Bronchial epithelial cell (primary cell): ENCODE measurements at regions not wholly inside any gene's neighbourhood (a gene's known extent, or its start where the extent isn't known, plus 50 kb on each side); places are given as distances from the start of the nearest gene placed in this dataset.
"Not testable (repeated sequence)": the region's sequence is repeated elsewhere in the genome, so short reads cannot be mapped to it uniquely, and the experiment has no call there.

Source experiments
- DNase-seq: peaks from one replicate; pipeline ENCODE4 v3.0.0-alpha.2; 2010; ENCODE audit warnings: low read depth
- FAIRE-seq: peaks from 2 replicates; lab custom pipeline; 2011; peaks lifted over from hg19 to GRCh38; lab: Jason Lieb, UNC
- H3K27me3 ChIP-seq: 2 replicates; pipeline ENCODE4 v1.5.1; 2011; ENCODE audit warnings: low read length; ENCODE audit not compliant: control insufficient read depth, insufficient read depth
- H3K36me3 ChIP-seq: 2 replicates; pipeline ENCODE4 v1.5.1; 2011; ENCODE audit warnings: low read length; ENCODE audit not compliant: control insufficient read depth, insufficient read depth
- H3K4me3 ChIP-seq: 2 replicates; pipeline ENCODE4 v1.5.1; 2011; ENCODE audit warnings: mild to moderate bottlenecking, low read depth, low read length, control low read depth
- TF ChIP-seq, protein P1 (sequence below): IDR thresholded peaks from 2 replicates; pipeline ENCODE4 v1.5.1; 2011; ENCODE audit warnings: mild to moderate bottlenecking, moderate library complexity, low read length, control low read depth, inconsistent platforms; ENCODE audit not compliant: insufficient read depth, severe bottlenecking

DNA sequence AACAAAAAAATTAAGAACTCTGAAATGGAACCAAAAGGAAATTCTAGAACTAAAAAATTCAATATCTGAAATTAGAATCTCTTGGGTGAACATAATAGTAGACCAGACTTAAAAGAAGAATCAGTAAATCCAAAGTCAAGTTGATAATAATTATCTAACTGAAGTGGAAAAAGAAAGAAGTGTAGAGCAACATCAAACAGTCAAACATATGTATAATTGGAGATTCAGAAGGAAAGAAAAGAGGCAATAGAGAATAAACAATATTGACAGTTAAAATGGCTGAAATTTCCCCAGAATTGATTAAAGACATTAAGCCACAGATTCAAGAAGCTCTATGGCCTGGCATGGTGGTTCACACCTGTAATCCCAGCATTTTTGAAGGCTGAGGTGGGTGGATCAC, 383.6 kb downstream of the PREX1 start:
- H3K4me3 ChIP-seq: no peak overlapping the region
- H3K27me3 ChIP-seq: no peaks in the 10 kb centered on the region
- TF ChIP-seq, protein P1, sequence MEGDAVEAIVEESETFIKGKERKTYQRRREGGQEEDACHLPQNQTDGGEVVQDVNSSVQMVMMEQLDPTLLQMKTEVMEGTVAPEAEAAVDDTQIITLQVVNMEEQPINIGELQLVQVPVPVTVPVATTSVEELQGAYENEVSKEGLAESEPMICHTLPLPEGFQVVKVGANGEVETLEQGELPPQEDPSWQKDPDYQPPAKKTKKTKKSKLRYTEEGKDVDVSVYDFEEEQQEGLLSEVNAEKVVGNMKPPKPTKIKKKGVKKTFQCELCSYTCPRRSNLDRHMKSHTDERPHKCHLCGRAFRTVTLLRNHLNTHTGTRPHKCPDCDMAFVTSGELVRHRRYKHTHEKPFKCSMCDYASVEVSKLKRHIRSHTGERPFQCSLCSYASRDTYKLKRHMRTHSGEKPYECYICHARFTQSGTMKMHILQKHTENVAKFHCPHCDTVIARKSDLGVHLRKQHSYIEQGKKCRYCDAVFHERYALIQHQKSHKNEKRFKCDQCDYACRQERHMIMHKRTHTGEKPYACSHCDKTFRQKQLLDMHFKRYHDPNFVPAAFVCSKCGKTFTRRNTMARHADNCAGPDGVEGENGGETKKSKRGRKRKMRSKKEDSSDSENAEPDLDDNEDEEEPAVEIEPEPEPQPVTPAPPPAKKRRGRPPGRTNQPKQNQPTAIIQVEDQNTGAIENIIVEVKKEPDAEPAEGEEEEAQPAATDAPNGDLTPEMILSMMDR: no peak
- H3K36me3 ChIP-seq: no peaks in the 10 kb centered on the region
- no peak for FAIRE-seq
- no peak for DNase-seq

DNA sequence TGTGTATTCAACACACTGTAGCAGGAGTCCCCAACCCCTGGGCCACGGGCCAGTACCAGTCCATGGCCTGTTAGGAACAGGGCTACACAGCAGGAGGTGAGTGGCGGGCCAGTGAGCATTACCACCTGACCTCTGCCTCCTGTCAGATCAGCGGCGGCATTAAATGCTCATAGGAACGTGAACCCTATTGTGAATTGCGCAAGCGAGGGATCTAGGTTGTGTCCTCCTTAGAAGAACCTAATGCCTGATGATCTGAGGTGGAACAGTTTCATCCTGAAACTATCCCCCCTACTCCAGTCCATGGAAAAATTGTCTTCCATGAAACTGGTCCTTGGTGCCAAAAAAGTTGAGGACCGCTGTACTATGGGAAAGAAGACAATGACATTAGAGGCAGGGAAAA, 386.9 kb downstream of the PREX1 start:
- FAIRE-seq (no peak), DNase-seq (no peak)
- Histone ChIP-seq H3K4me3 (no peak overlapping the region), H3K27me3 (no peaks in the 10 kb centered on the region), H3K36me3 (no peaks in the 10 kb centered on the region)
- TF ChIP-seq, protein P1: no peak

DNA sequence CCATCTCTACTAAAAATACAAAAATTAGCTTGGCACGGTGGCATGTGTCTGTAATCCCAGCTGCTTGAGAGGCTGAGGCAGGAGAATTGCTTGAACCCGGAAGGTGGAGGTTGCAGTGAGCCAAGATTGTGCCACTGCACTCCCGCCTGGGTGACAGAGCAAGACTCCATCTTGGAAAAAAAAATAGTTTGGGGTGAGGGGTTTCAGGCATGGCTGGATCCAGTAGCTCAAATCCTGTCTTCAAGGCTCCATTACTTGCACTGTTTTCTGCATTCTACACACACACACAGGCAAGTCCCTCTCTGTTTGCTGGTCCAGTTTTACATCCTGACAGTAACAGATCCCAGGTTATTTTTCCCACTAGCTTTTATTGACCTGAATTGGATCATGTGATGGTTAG, 387.5 kb downstream of the PREX1 start:
- not testable (repeated sequence) for FAIRE-seq

DNA sequence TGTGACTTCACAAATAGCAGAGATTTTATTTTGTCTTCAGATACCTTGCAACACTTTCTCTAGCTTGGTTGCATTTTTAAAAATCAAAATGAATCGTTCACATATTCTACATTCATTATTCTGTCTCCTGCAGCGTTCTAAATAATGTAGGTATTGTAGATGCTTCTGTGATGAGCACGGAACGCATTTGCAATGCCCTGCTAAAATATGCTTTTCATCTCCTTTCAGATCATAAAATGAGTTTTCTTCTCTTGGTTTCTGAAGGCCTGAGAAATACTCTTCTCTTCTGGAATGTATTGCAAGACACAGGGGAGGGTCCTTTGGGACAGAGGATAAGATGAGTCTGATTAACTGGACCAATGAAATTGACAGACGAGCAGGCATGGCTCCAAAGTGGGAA, 390.7 kb downstream of the PREX1 start:
- H3K27me3 ChIP-seq: no peaks in the 10 kb centered on the region
- no peak overlapping the region for H3K4me3 ChIP-seq
- H3K36me3 ChIP-seq: no peaks in the 10 kb centered on the region
- DNase-seq (no peak), FAIRE-seq (no peak)
- TF ChIP-seq, protein P1: no peak

More for the DNA sequence above, 387.5 kb downstream of the PREX1 start:
- not testable (repeated sequence) for H3K36me3 ChIP-seq, H3K4me3 ChIP-seq, DNase-seq, H3K27me3 ChIP-seq

DNA sequence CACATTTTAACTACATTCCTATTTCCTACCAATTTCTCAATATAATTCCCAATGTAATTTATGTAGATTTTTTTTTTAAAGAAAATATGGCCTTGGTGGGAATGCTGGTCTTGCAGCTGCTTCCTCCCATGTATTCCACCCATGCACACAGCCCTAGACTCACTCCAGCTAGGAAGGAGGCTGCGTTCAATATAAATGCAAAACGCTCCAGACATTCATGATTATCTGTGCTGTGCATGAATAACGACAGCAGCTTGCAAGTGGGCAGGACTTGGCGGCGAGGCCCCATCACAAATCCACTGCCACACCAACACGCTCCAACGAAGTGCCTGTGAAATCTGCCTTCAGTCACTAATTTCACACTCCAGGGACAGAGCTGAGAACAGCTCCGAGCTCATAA, 391.2 kb downstream of the PREX1 start:
- not testable (repeated sequence) for FAIRE-seq, DNase-seq, H3K36me3 ChIP-seq, H3K4me3 ChIP-seq, H3K27me3 ChIP-seq

DNA sequence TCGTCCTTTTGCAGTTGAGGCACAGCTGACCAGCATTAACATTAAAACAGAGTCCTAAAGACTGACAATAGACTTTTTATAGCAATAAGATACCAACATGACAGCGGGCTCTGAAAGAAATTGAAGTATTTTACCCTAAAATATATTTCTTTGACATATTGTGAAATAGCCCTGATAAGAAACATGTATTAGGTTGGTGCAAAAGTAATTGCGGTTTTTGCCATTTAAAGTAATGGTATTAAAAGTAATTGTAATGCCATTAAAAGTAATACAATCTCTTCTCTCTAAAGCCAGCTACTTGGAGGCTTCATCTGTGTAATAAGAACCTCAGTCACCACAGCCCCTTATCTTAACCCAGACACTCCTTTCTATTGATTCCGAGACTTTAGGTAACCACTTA, 394.6 kb downstream of the PREX1 start:
- TF ChIP-seq, protein P1: no peak
- no peak for DNase-seq
- Histone ChIP-seq H3K4me3 (no peak overlapping the region), H3K36me3 (no peaks in the 10 kb centered on the region), H3K27me3 (no peaks in the 10 kb centered on the region)
- no peak for FAIRE-seq

DNA sequence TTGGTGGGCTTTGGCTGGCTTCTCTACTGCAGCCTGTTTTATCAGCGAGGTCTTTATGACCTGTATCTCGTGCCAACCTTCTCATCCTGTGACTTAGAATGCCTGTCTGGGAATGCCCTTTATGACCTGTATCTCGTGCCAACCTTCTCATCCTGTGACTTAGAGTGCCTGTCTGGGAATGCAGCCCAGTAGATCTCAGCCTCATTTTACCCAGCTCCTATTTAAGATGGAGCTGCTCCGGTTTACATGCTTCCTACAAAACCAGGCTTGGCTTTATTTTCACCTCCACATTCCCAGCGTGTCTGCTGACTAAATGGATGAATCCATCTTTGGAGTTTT, 395.3 kb downstream of the PREX1 start:
- Histone ChIP-seq H3K36me3 (no peaks in the 10 kb centered on the region), H3K4me3 (no peak overlapping the region), H3K27me3 (no peaks in the 10 kb centered on the region)
- DNase-seq (no peak), FAIRE-seq (no peak)
- TF ChIP-seq, protein P1: no peak
